OCI-LY3 (cell line): ENCODE measurements at regions not wholly inside any gene's neighbourhood (a gene's known extent, or its start where the extent isn't known, plus 50 kb on each side); places are given as distances from the start of the nearest gene placed in this dataset.
"Not testable (repeated sequence)": the region's sequence is repeated elsewhere in the genome, so short reads cannot be mapped to it uniquely, and the experiment has no call there.

Experiments
- H2AFZ ChIP-seq: fragments of 200-600, 300-600 bp; shearing (Covaris generic); 2 replicates; pipeline ENCODE4 v1.6.0; 2014; ENCODE audit warnings: antibody characterized with exemption, low read depth, low read length
- H3K27ac ChIP-seq: fragments of 200-600, 300-600 bp; sonication (generic); 2 replicates; pipeline ENCODE4 v1.5.1; 2014; ENCODE audit warnings: mild to moderate bottlenecking, low read length, moderate library complexity, mixed read lengths
- H3K27me3 ChIP-seq: fragments of 200-600, 300-600 bp; sonication (generic); 2 replicates; pipeline ENCODE4 v1.6.1; 2014; ENCODE audit warnings: low read depth, low read length, mixed read lengths
- H3K36me3 ChIP-seq: fragments of 200-600, 300-600 bp; sonication (generic); replicated peaks from 2 replicates; pipeline ENCODE3; 2014; ENCODE audit warnings: low read depth, low read length, mixed read lengths
- H3K4me1 ChIP-seq: fragments of 300-600, 200-600 bp; sonication (generic); 2 replicates; pipeline ENCODE4 v1.6.1; 2014; ENCODE audit warnings: low read length, mixed read lengths
- H3K4me2 ChIP-seq: fragments of 200-600, 300-600 bp; sonication (generic); 2 replicates; pipeline ENCODE4 v1.6.1; 2014; ENCODE audit warnings: low read length, mixed read lengths
- H3K4me3 ChIP-seq: fragments of 300-600, 200-600 bp; sonication (generic); 2 replicates; pipeline ENCODE4 v1.5.1; 2014; ENCODE audit warnings: antibody characterized with exemption, mild to moderate bottlenecking, low read length, moderate library complexity
- H3K79me2 ChIP-seq: fragments of 300-600, 200-600 bp; shearing (Covaris generic); 2 replicates; pipeline ENCODE4 v1.6.1; 2014; ENCODE audit warnings: mild to moderate bottlenecking, low read length, mixed read lengths
- H3K9ac ChIP-seq: fragments of 300-600, 200-600 bp; shearing (Covaris generic); 2 replicates; pipeline ENCODE4 v1.6.0; 2014; ENCODE audit warnings: mild to moderate bottlenecking, low read length, moderate library complexity
- H3K9me3 ChIP-seq: fragments of 200-600, 300-600 bp; shearing (Covaris generic); 2 replicates; pipeline ENCODE4 v1.6.1; 2014; ENCODE audit warnings: low read length, mixed read lengths; ENCODE audit not compliant: insufficient read depth
- H4K20me1 ChIP-seq: fragments of 200-600, 300-600 bp; sonication (generic); 2 replicates; pipeline ENCODE4 v1.6.1; 2016; ENCODE audit warnings: low read length, mixed read lengths; ENCODE audit not compliant: insufficient read depth
- EZH2phosphoT487 ChIP-seq: fragments of 200-600 bp; shearing (Covaris generic); IDR thresholded peaks from 2 replicates; pipeline ENCODE4 v1.6.1; 2018; ENCODE audit warnings: antibody characterized with exemption, mixed run types, low read depth
- TF ChIP-seq, protein P1 (sequence below): fragments of 200-600, 300-600 bp; sonication (generic); IDR thresholded peaks from 2 replicates; pipeline ENCODE4 v1.5.1; 2014; ENCODE audit warnings: antibody characterized with exemption, low read length, low read depth

GRCh38 chr5:129246088-129246487 is 151.5 kb downstream of the ISOC1 start:
- Histone ChIP-seq H3K79me2 (no peaks in the 10 kb centered on the region), H3K4me2 (no peak overlapping the region), H3K9ac (no peak overlapping the region), H3K27ac (no peak overlapping the region), H3K4me1 (no peaks in the 10 kb centered on the region), H4K20me1 (no peaks in the 10 kb centered on the region), H3K9me3 (no peaks in the 10 kb centered on the region), H3K4me3 (no peak overlapping the region), H2AFZ (no peak overlapping the region), H3K36me3 (no peaks in the 10 kb centered on the region), H3K27me3 (no peaks in the 10 kb centered on the region)
- no peak for TF ChIP-seq EZH2phosphoT487
- TF ChIP-seq, protein P1, sequence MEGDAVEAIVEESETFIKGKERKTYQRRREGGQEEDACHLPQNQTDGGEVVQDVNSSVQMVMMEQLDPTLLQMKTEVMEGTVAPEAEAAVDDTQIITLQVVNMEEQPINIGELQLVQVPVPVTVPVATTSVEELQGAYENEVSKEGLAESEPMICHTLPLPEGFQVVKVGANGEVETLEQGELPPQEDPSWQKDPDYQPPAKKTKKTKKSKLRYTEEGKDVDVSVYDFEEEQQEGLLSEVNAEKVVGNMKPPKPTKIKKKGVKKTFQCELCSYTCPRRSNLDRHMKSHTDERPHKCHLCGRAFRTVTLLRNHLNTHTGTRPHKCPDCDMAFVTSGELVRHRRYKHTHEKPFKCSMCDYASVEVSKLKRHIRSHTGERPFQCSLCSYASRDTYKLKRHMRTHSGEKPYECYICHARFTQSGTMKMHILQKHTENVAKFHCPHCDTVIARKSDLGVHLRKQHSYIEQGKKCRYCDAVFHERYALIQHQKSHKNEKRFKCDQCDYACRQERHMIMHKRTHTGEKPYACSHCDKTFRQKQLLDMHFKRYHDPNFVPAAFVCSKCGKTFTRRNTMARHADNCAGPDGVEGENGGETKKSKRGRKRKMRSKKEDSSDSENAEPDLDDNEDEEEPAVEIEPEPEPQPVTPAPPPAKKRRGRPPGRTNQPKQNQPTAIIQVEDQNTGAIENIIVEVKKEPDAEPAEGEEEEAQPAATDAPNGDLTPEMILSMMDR, result no peak

DNA sequence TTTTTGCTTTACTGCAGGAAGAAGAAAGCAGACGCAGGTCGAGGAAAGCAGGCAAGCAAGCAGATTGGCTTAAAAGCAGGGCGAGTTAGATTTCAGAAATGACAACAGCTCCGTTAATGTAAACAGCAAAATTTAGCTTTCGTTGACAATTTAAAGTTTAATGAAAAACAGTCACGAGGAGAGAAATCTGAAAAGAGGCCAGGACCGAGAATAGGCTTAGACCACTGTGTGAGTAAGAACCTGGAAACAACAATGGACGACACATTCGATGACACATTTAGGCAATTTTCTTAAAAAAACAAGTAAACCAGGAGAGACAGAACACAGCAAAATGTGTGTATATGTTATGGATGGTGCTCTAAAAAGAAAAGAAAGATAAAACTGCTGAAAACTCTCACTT is 155.3 kb downstream of the ISOC1 start:
- H3K4me3 ChIP-seq, result no peak overlapping the region
- no peaks in the 10 kb centered on the region for H3K36me3 ChIP-seq
- H3K27ac ChIP-seq, result no peak overlapping the region
- TF ChIP-seq, protein P1, result no peak
- TF ChIP-seq EZH2phosphoT487, result no peak
- H2AFZ ChIP-seq, result no peak overlapping the region
- H3K4me2 ChIP-seq, result no peak overlapping the region
- H3K27me3 ChIP-seq, result no peaks in the 10 kb centered on the region
- H4K20me1 ChIP-seq, result no peaks in the 10 kb centered on the region
- H3K9me3 ChIP-seq, result no peaks in the 10 kb centered on the region
- no peaks in the 10 kb centered on the region for H3K79me2 ChIP-seq
- no peak overlapping the region for H3K9ac ChIP-seq
- no peaks in the 10 kb centered on the region for H3K4me1 ChIP-seq

DNA sequence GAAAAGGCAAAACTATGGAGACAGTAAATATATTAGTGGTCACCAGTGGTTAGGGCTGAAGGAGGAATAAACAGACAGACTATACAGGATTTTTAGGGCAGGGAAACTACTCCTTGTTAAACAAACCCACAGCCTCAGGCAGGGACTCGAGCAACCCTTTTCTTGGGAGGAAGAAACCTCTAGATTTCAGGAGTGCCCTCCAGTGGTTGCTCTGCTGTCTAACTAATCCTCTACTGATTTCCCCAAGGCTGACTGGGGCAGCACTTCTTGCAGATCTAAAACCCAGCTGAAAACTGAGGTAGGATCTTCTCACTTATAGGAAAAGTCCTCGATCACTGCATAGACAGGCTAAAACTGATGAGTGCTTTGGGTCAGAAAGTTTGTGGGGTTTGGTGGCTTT is 176.8 kb downstream of the ISOC1 start:
- Histone ChIP-seq H4K20me1 (no peaks in the 10 kb centered on the region), H3K4me2 (0 out of 2 replicates have a peak overlapping the region, but pooled peaks have one; percentile 22), H3K4me3 (no peak overlapping the region), H3K36me3 (no peaks in the 10 kb centered on the region), H3K27ac (no peak overlapping the region), H3K9me3 (no peaks in the 10 kb centered on the region), H2AFZ (no peak overlapping the region), H3K27me3 (no peaks in the 10 kb centered on the region), H3K79me2 (no peaks in the 10 kb centered on the region), H3K4me1 (no peaks in the 10 kb centered on the region), H3K9ac (no peak overlapping the region)
- TF ChIP-seq, protein P1, result peak; percentile 52
- no peak for TF ChIP-seq EZH2phosphoT487

DNA sequence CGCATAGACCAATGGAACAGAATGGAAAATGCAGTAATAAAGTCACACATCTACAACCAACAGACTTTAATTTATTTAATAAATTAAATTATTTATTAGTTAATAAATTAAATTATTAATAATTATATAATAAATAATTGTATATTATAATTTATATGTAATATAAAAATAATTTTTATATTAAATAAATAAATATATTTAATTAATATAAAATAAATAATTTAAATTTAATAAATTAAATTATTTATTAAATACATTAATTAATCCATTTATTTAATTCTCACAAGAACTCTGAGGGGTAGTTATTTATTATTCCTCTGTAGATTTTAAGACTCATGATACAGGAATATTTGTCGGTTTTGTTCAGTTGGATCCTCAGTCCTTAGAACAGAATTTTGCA is 176.1 kb upstream of the ADAMTS19 start:
- H3K9ac ChIP-seq, result no peak overlapping the region
- no peaks in the 10 kb centered on the region for H3K36me3 ChIP-seq
- no peak overlapping the region for H3K4me3 ChIP-seq
- no peak for TF ChIP-seq EZH2phosphoT487
- TF ChIP-seq, protein P1, result no peak
- no peaks in the 10 kb centered on the region for H3K27me3 ChIP-seq
- H3K27ac ChIP-seq, result no peak overlapping the region
- no peak overlapping the region for H2AFZ ChIP-seq
- no peaks in the 10 kb centered on the region for H3K9me3 ChIP-seq
- no peak overlapping the region for H3K4me2 ChIP-seq
- no peaks in the 10 kb centered on the region for H3K4me1 ChIP-seq
- no peaks in the 10 kb centered on the region for H4K20me1 ChIP-seq
- H3K79me2 ChIP-seq, result no peaks in the 10 kb centered on the region

DNA sequence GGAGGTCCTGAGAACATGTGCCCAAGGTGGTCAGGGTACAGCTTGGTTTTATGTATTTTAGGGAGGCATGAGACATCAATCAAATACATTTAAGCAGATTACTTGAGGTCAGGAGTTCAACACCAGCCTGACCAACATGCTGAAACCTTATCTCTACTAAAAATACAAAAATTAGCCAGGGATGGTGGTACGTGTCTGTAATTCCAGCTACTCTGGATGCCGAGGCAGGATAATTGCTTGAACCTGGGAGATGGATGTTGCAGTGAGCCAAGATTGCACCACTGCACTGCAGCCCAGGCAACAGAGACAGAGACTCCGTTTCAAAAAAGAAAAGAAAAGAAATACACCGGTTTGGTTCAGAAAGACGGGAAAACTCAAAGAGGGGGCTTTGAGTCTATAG is 165.9 kb upstream of the ADAMTS19 start:
- not testable (repeated sequence) for H3K27me3 ChIP-seq, H3K4me1 ChIP-seq, H3K27ac ChIP-seq, H3K9ac ChIP-seq, H3K9me3 ChIP-seq, H3K36me3 ChIP-seq, H4K20me1 ChIP-seq, H3K79me2 ChIP-seq, H3K4me2 ChIP-seq, H3K4me3 ChIP-seq, H2AFZ ChIP-seq
